Renal pelvis (tissue), 1 donor: ENCODE measurements at regions not wholly inside any gene's neighbourhood (a gene's known extent, or its start where the extent isn't known, plus 50 kb on each side); places are given as distances from the start of the nearest gene placed in this dataset.

Experiments used
- DNase-seq: peaks from one replicate; pipeline ENCODE4 v3.0.0-alpha.2; 2013

- DNase-seq: no peak
These were observed 61.8 kb upstream of the PTPRD start for GRCh38 chr9:10674586-10674985.

- DNase-seq: no peak
These were observed 65.2 kb upstream of the PTPRD start for GRCh38 chr9:10678010-10678409.

DNA sequence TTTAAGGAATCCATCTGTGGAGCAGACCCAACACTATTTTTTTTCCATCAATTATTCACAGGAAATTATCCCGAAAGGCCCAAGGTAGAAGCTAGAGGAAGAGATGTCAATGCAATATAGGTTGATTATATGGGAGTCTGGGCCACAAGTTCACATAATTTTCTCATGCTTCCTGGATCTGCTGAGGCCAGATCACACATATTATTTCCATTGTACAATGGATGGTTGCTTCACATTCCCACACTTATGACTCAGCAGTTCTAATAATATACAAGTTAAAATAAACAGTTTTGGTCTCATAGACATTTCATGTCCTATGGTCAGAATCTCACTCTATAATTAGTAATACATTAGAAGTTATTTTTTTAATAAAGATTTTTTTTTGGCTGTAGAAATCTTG lies 66.0 kb upstream of the PTPRD start:
- no peak for DNase-seq

DNA sequence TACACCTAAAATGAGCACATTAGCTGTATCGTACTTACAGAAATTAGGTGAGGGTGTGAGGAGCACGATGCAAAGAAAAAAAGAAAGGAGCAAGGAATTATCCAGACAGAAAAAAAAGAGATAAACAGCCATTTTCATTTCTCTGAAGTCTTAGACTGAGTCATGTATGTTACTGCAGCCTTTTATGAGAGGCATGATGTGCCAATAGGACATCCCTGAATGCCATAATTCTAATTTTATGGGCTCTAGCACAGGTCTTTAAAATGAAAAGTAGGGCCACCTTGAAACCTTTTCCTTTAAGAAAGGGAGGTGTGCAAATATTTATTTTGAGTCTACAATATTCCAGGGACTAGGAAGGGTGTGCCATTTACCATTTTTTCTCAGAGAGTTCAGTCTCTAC lies 74.1 kb upstream of the PTPRD start:
- DNase-seq: no peak

GRCh38 chr9:10690546-10690945 lies 77.7 kb upstream of the PTPRD start:
- DNase-seq: no peak

DNA sequence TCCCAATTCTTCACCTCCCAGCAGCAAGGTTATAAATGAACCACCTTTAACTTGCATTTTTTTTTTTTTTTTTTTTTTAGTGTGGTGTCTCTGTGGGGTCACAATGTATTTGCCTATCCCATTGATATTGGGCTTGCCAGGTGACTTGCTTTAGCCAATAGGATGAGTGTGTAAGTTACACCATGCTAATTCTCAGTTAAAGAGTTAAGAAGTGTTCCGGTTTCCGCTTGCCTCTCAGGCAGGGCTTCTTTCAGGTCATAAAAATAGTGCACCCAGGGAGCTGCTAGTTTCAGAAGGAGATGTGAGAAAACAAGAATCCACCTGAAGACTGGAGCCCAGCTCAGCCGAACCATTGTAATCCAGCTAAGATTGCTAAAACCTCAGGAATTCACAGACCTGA lies 84.2 kb upstream of the PTPRD start:
- no peak for DNase-seq

GRCh38 chr9:10700291-10700690 lies 87.5 kb upstream of the PTPRD start:
- no peak for DNase-seq

- DNase-seq: no peak
These were observed 88.1 kb upstream of the PTPRD start for GRCh38 chr9:10700915-10701314.

GRCh38 chr9:10701906-10702305 lies 89.1 kb upstream of the PTPRD start:
- DNase-seq: no peak

DNA sequence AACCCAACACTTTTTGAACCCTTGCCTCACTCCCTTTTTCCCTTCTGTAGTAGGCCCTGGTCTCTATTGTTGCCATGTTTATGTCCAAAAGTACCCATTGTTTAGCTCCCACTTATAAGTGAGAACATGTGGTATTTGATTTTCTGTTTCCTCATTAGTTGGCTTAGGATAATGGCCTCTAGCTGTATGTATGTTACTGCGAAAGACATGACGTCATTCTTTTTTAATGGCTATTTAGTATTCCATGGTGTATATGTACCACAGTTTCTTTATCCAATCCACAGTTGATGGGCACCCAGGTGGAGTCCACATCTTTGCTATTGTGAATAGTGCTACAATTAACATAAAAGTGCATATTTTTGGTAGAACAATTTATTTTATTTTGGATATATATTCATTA lies 90.3 kb upstream of the PTPRD start:
- DNase-seq: no peak

GRCh38 chr9:10704720-10705119 lies 91.9 kb upstream of the PTPRD start:
- no peak for DNase-seq

- DNase-seq: no peak
These were observed 92.6 kb upstream of the PTPRD start for GRCh38 chr9:10705383-10705782.

- no peak for DNase-seq
These were observed 94.0 kb upstream of the PTPRD start for GRCh38 chr9:10706788-10707187.

- DNase-seq: no peak
These were observed 108.5 kb upstream of the PTPRD start for GRCh38 chr9:10721301-10721700.

DNA sequence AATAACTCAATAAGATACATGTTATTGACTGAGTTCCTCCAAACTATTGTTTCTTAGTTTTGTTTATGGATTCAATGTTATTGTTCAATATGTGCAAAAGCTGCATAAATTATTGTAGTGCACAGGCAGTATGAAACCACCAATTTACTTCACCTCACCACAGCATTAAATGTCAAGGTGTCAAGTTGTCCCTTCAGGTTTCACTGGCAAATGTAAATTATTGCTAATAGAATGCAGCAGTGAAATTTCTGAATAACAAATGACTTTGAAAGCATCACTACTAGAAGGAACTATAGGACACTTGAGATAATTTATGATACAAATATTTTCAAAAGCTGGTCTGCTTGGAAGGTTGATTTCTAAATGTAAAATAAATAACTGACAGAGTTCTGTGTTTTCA lies 116.4 kb upstream of the PTPRD start:
- no peak for DNase-seq

DNA sequence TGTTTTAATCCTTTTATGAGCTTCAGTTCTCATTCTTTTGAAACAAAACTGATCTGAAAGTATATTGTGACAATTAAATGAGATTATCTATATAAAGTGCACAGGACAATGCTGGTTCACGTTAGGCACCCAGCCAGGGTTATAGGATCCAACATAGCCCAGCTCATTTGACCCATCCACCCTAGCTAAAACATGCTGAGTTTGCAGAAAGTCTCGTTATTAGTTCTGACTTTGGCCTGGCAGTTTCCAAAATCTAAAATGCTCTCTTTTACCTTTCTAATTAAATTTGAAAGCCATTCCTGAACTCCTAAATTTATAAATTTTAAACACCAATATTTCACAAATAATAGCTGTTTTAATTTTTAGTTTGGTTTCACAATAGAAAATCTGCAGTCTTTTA lies 131.9 kb upstream of the PTPRD start:
- no peak for DNase-seq

DNA sequence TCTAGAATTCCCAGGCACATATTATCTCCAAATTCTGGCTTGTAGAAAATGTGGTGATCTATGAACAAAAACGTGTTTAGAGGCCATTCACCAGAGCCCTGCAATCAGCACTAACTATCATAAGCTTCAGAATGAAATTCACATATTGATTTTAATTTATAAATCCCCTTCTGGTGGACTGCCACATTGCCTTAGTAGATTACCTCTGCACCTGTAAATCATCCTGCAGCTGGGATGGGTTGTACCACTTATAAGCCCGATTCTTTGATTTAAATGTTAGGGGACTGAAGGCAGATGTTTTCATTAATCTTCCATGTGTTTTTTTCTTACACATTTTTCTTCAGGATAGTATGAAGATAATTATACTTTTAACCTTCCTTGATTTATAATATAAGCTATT lies 140.7 kb upstream of the PTPRD start:
- no peak for DNase-seq

DNA sequence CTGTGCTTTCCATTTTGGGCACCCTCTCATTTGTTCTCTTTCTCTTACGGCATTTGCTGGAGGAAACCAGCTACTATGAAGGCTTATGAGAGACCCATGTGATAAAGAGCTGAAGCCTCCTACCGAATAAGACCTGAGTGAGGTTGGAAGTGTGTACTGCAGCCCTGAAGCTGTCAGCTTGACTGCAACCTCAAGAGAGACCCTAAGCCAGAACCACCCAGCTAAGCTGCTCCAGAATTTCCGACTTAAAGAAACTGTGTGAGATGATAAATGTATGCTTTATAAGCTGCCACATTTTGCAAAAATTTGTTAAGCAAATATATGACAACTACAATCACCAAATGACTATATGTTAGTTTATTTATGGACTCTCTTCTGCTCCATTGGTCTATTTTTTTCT lies 151.7 kb upstream of the PTPRD start:
- DNase-seq: no peak

DNA sequence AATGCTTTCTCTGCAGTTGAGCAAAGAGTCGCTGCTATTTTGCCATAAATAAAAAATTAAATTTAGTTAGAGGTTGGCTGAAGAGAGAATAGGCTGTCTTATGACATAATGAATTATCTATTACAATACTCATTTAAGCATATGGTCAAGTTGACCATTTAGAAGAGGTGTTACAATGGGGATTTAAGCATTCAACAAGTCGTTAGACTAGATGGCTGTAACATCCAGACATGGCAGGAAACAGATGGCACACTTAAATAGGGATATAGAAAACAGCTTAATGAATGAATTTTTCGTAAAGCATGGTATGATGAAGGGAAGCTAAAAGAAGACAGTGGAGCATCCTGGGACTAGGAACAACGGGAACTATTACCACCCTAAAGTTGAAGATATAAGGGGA lies 160.3 kb upstream of the PTPRD start:
- no peak for DNase-seq

DNA sequence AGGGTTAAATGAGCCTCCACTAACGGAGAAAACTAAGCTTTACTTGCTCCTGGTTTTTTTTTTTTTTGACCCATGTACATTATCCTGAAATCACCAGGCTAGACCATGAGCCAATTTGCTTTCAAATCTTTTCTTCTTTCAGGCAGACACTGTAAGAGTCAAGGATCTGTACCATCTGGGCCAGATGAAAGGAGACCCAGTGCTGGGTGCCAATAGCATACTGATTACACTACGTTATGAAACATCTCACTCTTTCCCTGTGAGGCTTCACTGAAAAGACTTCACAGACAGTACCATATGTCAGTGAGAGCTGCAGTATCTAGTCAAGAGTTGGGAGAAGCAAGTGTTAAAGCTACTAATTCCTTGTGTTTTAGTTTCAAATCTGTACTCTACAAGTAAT lies 161.2 kb upstream of the PTPRD start:
- DNase-seq: no peak

- no peak for DNase-seq
These were observed 172.5 kb upstream of the PTPRD start for GRCh38 chr9:10785255-10785654.

DNA sequence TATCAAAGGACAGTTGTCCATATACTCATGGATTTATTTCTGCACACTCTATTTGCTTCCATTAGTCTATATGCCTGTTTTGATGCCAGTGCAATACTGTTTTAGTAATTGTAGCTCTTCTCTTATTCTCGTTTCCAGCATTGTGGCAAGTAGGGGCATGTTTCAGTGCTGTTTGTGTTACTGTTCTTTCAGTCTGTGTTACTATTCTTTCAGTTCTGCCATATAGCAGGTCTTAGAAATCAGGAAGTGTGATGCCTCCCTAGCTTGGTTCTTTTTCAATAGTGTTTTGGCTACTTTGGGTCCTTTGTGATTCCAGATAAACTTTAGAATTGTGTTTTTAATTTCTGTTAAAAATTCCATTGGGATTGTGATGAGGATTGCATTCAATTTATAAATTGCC lies 180.5 kb upstream of the PTPRD start:
- no peak for DNase-seq

GRCh38 chr9:10804486-10804885 lies 191.7 kb upstream of the PTPRD start:
- no peak for DNase-seq

GRCh38 chr9:10806868-10807267 lies 194.1 kb upstream of the PTPRD start:
- DNase-seq: no peak

- no peak for DNase-seq
These were observed 205.4 kb upstream of the PTPRD start for GRCh38 chr9:10818206-10818605.
